NCI-H748 treated with DMSO at 0.1 percent for 48 hours (cell line): ENCODE measurements at regions not wholly inside any gene's neighbourhood (a gene's known extent, or its start where the extent isn't known, plus 50 kb on each side); places are given as distances from the start of the nearest gene placed in this dataset.

ENCODE experiments used
- DNase-seq: peaks from one replicate; lab custom pipeline; 2025; lab: John Stamatoyannopoulos, UW

- DNase-seq = no peak
These were observed 66.9 kb upstream of the CLMN start for GRCh38 chr14:95386536-95387095.

- DNase-seq = no peak
These were observed 66.0 kb upstream of the CLMN start for GRCh38 chr14:95385701-95386100.

GRCh38 chr14:95382747-95383146 lies 63.0 kb upstream of the CLMN start:
- no peak for DNase-seq

GRCh38 chr14:95381726-95382125 lies 62.0 kb upstream of the CLMN start:
- no peak for DNase-seq

GRCh38 chr14:95380350-95381042 lies 60.8 kb upstream of the CLMN start:
- DNase-seq = no peak

GRCh38 chr14:95379634-95380033 lies 59.9 kb upstream of the CLMN start:
- DNase-seq = no peak

GRCh38 chr14:95375539-95376109 lies 55.9 kb upstream of the CLMN start:
- no peak for DNase-seq

- DNase-seq = no peak
These were observed 54.7 kb upstream of the CLMN start for GRCh38 chr14:95374239-95374997.

GRCh38 chr14:95370076-95370475 lies 50.4 kb upstream of the CLMN start:
- no peak for DNase-seq
